Endothelial cell of umbilical vein (primary cell): ENCODE measurements at regions not wholly inside any gene's neighbourhood (a gene's known extent, or its start where the extent isn't known, plus 50 kb on each side); places are given as distances from the start of the nearest gene placed in this dataset.

Experiments used
- BruUV-seq: library from RNA; stranded (reverse); fragments of 400-500 nt; replicated peaks from 2 replicates; lab custom pipeline; 2021; lab: Mats Ljungman, UMichigan
- CTCF ChIA-PET: fragments of 300-600, 350-600 bp; sonication (Branson Sonifier 250); formaldehyde crosslinking; loops from one replicate; lab custom pipeline; 2021; ENCODE audit warnings: antibody characterized with exemption, inconsistent platforms; lab: Charles Lee
- POLR2A ChIA-PET: fragments of 300-600, 350-600 bp; sonication (Branson Sonifier 250); formaldehyde crosslinking; loops from one replicate; lab custom pipeline; 2021; ENCODE audit warnings: antibody characterized with exemption, inconsistent platforms; lab: Charles Lee
- DNase-seq: peaks from one replicate; pipeline ENCODE4 v3.0.0-alpha.2; 2011; ENCODE audit warnings: low read depth, low spot score
- FAIRE-seq: peaks from 2 replicates; lab custom pipeline; 2011; peaks lifted over from hg19 to GRCh38; lab: Jason Lieb, UNC
- H2AFZ ChIP-seq: 2 replicates; pipeline ENCODE4 v1.6.0; 2012; ENCODE audit warnings: low read depth, low read length, control low read depth, inconsistent platforms
- H3K27ac ChIP-seq: 2 replicates; pipeline ENCODE4 v1.5.1; 2011; ENCODE audit warnings: low read depth, mild to moderate bottlenecking, control low read depth, low read length, moderate library complexity; ENCODE audit not compliant: insufficient read depth
- H3K27me3 ChIP-seq, 2 experiments: 2 replicates each; pipeline versions ENCODE4 v1.6.0 to v1.6.1; 2011; ENCODE audit warnings: low read length in 2 of 2, mixed read lengths in 1 of 2; ENCODE audit not compliant: control insufficient read depth in 2 of 2, insufficient read depth in 2 of 2
- H3K36me3 ChIP-seq, 2 experiments: 2 replicates in 1 of 2; 3 replicates in 1 of 2; pipeline ENCODE4 v1.5.1; 2011; ENCODE audit warnings: low read length in 2 of 2, mild to moderate bottlenecking in 1 of 2, moderate library complexity in 1 of 2; ENCODE audit not compliant: control insufficient read depth in 2 of 2, insufficient read depth in 2 of 2; ENCODE audit errors: extremely low read depth in 1 of 2
- H3K4me1 ChIP-seq: 3 replicates; pipeline ENCODE4 v1.5.1; 2011; ENCODE audit warnings: mild to moderate bottlenecking, low read length; ENCODE audit not compliant: control insufficient read depth, insufficient read depth; ENCODE audit errors: extremely low read depth
- H3K4me2 ChIP-seq: 2 replicates; pipeline ENCODE4 v1.6.1; 2011; ENCODE audit warnings: low read length, control low read depth, mixed read lengths; ENCODE audit not compliant: insufficient read depth
- H3K4me3 ChIP-seq, 3 experiments: fragments of 200-600 bp in 1 of 3; sonication (generic), shearing (Covaris generic) in 1 of 3; replicated peaks in 1 of 3; 2 replicates each; pipeline ENCODE4 v1.5.1; 2011 to 2016; ENCODE audit warnings: control low read depth in 3 of 3, low read length in 3 of 3, mild to moderate bottlenecking in 2 of 3, inconsistent platforms in 1 of 3, low read depth in 1 of 3, moderate library complexity in 1 of 3; ENCODE audit not compliant: insufficient read depth in 1 of 3
- H3K79me2 ChIP-seq: 2 replicates; pipeline ENCODE4 v1.6.0; 2012; ENCODE audit warnings: low read length, inconsistent platforms; ENCODE audit not compliant: control insufficient read depth, insufficient read depth
- H3K9ac ChIP-seq: replicated peaks from 2 replicates; pipeline ENCODE3; 2011; ENCODE audit warnings: low read length, control low read depth; ENCODE audit not compliant: insufficient read depth; ENCODE audit errors: extremely low read depth
- H3K9me1 ChIP-seq: replicated peaks from 3 replicates; pipeline ENCODE4 v1.6.0; 2011; ENCODE audit warnings: mild to moderate bottlenecking, low read length; ENCODE audit not compliant: control insufficient read depth, insufficient read depth; ENCODE audit errors: extremely low read depth
- H3K9me3 ChIP-seq: replicated peaks from 2 replicates; pipeline ENCODE4 v1.5.1; 2012; ENCODE audit warnings: low read length, inconsistent platforms; ENCODE audit not compliant: control insufficient read depth, insufficient read depth
- H4K20me1 ChIP-seq: replicated peaks from 2 replicates; pipeline ENCODE3; 2011; ENCODE audit warnings: mild to moderate bottlenecking, low read length; ENCODE audit not compliant: control insufficient read depth, insufficient read depth; ENCODE audit errors: extremely low read depth
- CTCF ChIP-seq, 2 donors: IDR thresholded peaks; 1 replicate in 1 of 2; 2 replicates in 1 of 2; pipeline ENCODE4 v1.5.1; 2011; ENCODE audit warnings: low read length in 2 of 2, mild to moderate bottlenecking in 2 of 2, moderate library complexity in 2 of 2, control low read depth in 1 of 2, inconsistent platforms in 1 of 2, low read depth in 1 of 2; ENCODE audit not compliant: insufficient read depth in 1 of 2; ENCODE audit errors: extremely low read depth in 1 of 2
- EZH2 ChIP-seq: IDR thresholded peaks from 2 replicates; pipeline ENCODE4 v1.6.1; 2012; ENCODE audit warnings: borderline replicate concordance, low read depth, mild to moderate bottlenecking, moderate library complexity, low read length, inconsistent platforms; ENCODE audit not compliant: severe bottlenecking
- FOS ChIP-seq: IDR thresholded peaks from 2 replicates; pipeline ENCODE4 v1.6.1; 2011; ENCODE audit warnings: mild to moderate bottlenecking, low read length, moderate library complexity, borderline replicate concordance; ENCODE audit not compliant: insufficient read depth
- GATA2 ChIP-seq: IDR thresholded peaks from 2 replicates; pipeline ENCODE4 v1.7.0; 2011; ENCODE audit warnings: low read depth, mild to moderate bottlenecking, moderate library complexity, mixed read lengths, low read length; ENCODE audit not compliant: insufficient read length, insufficient read depth
- JUN ChIP-seq: IDR thresholded peaks from 2 replicates; pipeline ENCODE4 v1.6.1; 2011; ENCODE audit warnings: borderline replicate concordance, low read depth; ENCODE audit not compliant: insufficient read length, insufficient read depth
- MAX ChIP-seq: IDR thresholded peaks from 2 replicates; pipeline ENCODE4 v1.6.1; 2011; ENCODE audit not compliant: insufficient read depth, insufficient read length
- MYC ChIP-seq: IDR thresholded peaks from one replicate; pipeline ENCODE4 v1.6.1; 2011; ENCODE audit warnings: mild to moderate bottlenecking, low read depth, low read length
- POLR2A ChIP-seq: IDR thresholded peaks from 2 replicates; pipeline ENCODE4 v1.6.1; 2012; ENCODE audit warnings: low read depth, mild to moderate bottlenecking, control low read depth, low read length
- POLR2AphosphoS5 ChIP-seq: IDR thresholded peaks from 2 replicates; pipeline ENCODE4 v1.6.1; 2012; ENCODE audit warnings: low read depth, mild to moderate bottlenecking, control low read depth, low read length, moderate library complexity; ENCODE audit not compliant: insufficient read depth
- dilution Hi-C: fragments of 300-500 bp; cut with MboI; formaldehyde crosslinking; loops from one replicate; pipeline ENCODE4 v1.15.0; 2019; ENCODE audit warnings: low sequenced_read_pairs; ENCODE audit not compliant: extremely low pct_ligation_motif_present
- intact Hi-C: fragments of 100-400 bp; cut with micrococcal nuclease; formaldehyde crosslinking; loops from one replicate; pipeline ENCODE4 v1.10.0; 2022

GRCh38 chr2:8076448-8077342 is 605.2 kb upstream of the ID2 start:
- Histone ChIP-seq H2AFZ (no peak overlapping the region), H3K4me1 (no peaks in the 10 kb centered on the region), H3K4me2 (no peak overlapping the region), H3K4me3 (no peak overlapping the region), H3K36me3 (no peaks in the 10 kb centered on the region), H4K20me1 (no peaks in the 10 kb centered on the region), H3K27ac (no peak overlapping the region), H3K9me1 (no peaks in the 10 kb centered on the region), H3K27me3 (no peaks in the 10 kb centered on the region), H3K79me2 (no peaks in the 10 kb centered on the region), H3K9ac (no peak overlapping the region), H3K9me3 (no peaks in the 10 kb centered on the region)
- dilution Hi-C loops (no loop called here), intact Hi-C loops (no loop called here)
- FAIRE-seq (no peak), DNase-seq (no peak)
- ChIA-PET POLR2A (no interaction called here), CTCF (no interaction called here)
- no TSS peak for BruUV-seq
- no peak for TF ChIP-seq MAX
- no peak for TF ChIP-seq EZH2
- TF ChIP-seq GATA2, result no peak
- no peak for TF ChIP-seq JUN
- no peak for TF ChIP-seq MYC
- no peak for TF ChIP-seq POLR2A
- no peak for TF ChIP-seq POLR2AphosphoS5
- no peak for TF ChIP-seq FOS
- no peak for TF ChIP-seq CTCF (IDR thresholded peaks at IDR 0.05; ENCODE audit: extremely low read depth in 1 of 2, insufficient read depth in 1 of 2, low read depth in 1 of 2, low read length in 2 of 2)
